CD4-positive, alpha-beta T cell (primary cell): ENCODE measurements at regions not wholly inside any gene's neighbourhood (a gene's known extent, or its start where the extent isn't known, plus 50 kb on each side); places are given as distances from the start of the nearest gene placed in this dataset.
"Not testable (repeated sequence)": the region's sequence is repeated elsewhere in the genome, so short reads cannot be mapped to it uniquely, and the experiment has no call there.

Experiments
- ATAC-seq: fragments of 200-7000 bp; cut with Tn5 transposase; one replicate; pipeline ENCODE4 v1.10.0; 2022; ENCODE audit warnings: mild to moderate bottlenecking; ENCODE audit not compliant: poor library complexity
- CTCF ChIA-PET: fragments of 350-600 bp; sonication (Branson Sonifier 250); formaldehyde crosslinking; loops from one replicate; lab custom pipeline; 2021; ENCODE audit warnings: antibody characterized with exemption, inconsistent platforms; lab: Charles Lee
- POLR2A ChIA-PET: fragments of 350-600 bp; sonication (Branson Sonifier 250); formaldehyde crosslinking; loops from one replicate; lab custom pipeline; 2021; ENCODE audit warnings: antibody characterized with exemption, inconsistent platforms; lab: Charles Lee
- DNase-seq, 14 experiments: peaks; one replicate each; pipeline ENCODE4 v3.0.0-alpha.2; 2013 to 2020; ENCODE audit warnings: mixed read lengths in 2 of 14
- H3K27ac ChIP-seq, 2 donors: one replicate each; pipeline versions ENCODE4 v1.5.1 to v1.7.0; 2013; ENCODE audit warnings: low read length in 2 of 2, low read depth in 1 of 2, mild to moderate bottlenecking in 1 of 2
- H3K27me3 ChIP-seq, 2 experiments: 1 replicate in 1 of 2; 2 replicates in 1 of 2; pipeline versions ENCODE4 v1.6.1 to v1.7.0; 2013; ENCODE audit warnings: low read length in 2 of 2, control low read depth in 1 of 2, mild to moderate bottlenecking in 1 of 2, moderate library complexity in 1 of 2; ENCODE audit not compliant: insufficient read depth in 2 of 2, control insufficient read depth in 1 of 2
- H3K36me3 ChIP-seq: one replicate; pipeline ENCODE4 v1.6.1; 2013; ENCODE audit warnings: low read length, control low read depth; ENCODE audit not compliant: insufficient read depth
- H3K4me1 ChIP-seq: one replicate; pipeline ENCODE4 v1.6.1; 2013; ENCODE audit warnings: low read length, control low read depth; ENCODE audit not compliant: insufficient read depth
- H3K4me3 ChIP-seq: one replicate; pipeline ENCODE4 v1.5.1; 2013; ENCODE audit warnings: mild to moderate bottlenecking, low read length, moderate library complexity
- H3K9me3 ChIP-seq, 2 experiments: 1 replicate in 1 of 2; 2 replicates in 1 of 2; pipeline versions ENCODE4 v1.6.1 to v1.7.0; 2013; ENCODE audit warnings: low read length in 2 of 2, mild to moderate bottlenecking in 2 of 2, control low read depth in 1 of 2, moderate library complexity in 1 of 2; ENCODE audit not compliant: control insufficient read depth in 1 of 2, insufficient read depth in 1 of 2
- H3K27ac Mint-ChIP-seq: one replicate; pipeline ENCODE4 v1.8.0; 2020; ENCODE audit warnings: mixed read lengths
- H3K27me3 Mint-ChIP-seq: one replicate; pipeline ENCODE4 v1.8.0; 2021; ENCODE audit warnings: mixed read lengths
- H3K36me3 Mint-ChIP-seq: one replicate; pipeline ENCODE4 v1.8.0; 2021; ENCODE audit warnings: low read depth, mixed read lengths
- H3K4me1 Mint-ChIP-seq: one replicate; pipeline ENCODE4 v1.8.0; 2021; ENCODE audit warnings: low read depth, mixed read lengths
- H3K4me3 Mint-ChIP-seq: one replicate; pipeline ENCODE4 v1.8.0; 2020; ENCODE audit warnings: mild to moderate bottlenecking, mixed read lengths
- H3K9me3 Mint-ChIP-seq: one replicate; pipeline ENCODE4 v1.8.0; 2020; ENCODE audit warnings: mixed read lengths
- CTCF ChIP-seq: fragments of 200-600 bp; IDR thresholded peaks from one replicate; pipeline ENCODE4 v1.8.0; 2022; ENCODE audit warnings: antibody characterized with exemption, mild to moderate bottlenecking
- intact Hi-C, 2 experiments: fragments of 100-400 bp; cut with DNase I in 1 of 2; cut with micrococcal nuclease in 1 of 2; formaldehyde crosslinking; loops; one replicate each; pipeline versions ENCODE4 v1.15.1 to v1.9.0; 2023 to 2025; cut with DNase I, micrococcal nuclease

GRCh38 chr10:4150676-4151075 is 365.7 kb upstream of the KLF6 start:
- H3K9me3 Mint-ChIP-seq = no peaks in the 10 kb centered on the region
- no peaks in the 10 kb centered on the region for H3K9me3 ChIP-seq
- no peaks in the 10 kb centered on the region for H3K27me3 Mint-ChIP-seq
- H3K36me3 Mint-ChIP-seq = no peaks in the 10 kb centered on the region
- H3K36me3 ChIP-seq = no peaks in the 10 kb centered on the region
- H3K27ac Mint-ChIP-seq = no peak overlapping the region
- DNase-seq = no peak
- CTCF ChIA-PET = no interaction called here
- intact Hi-C loops = no loop called here
- H3K27ac ChIP-seq = no peak overlapping the region
- POLR2A ChIA-PET = no interaction called here
- TF ChIP-seq CTCF = no peak
- H3K4me1 ChIP-seq = peaks cover 10% of the 10 kb centered on the region
- H3K4me1 Mint-ChIP-seq = peaks cover 17% of the 10 kb centered on the region
- H3K27me3 ChIP-seq = no peaks in the 10 kb centered on the region
- no peak overlapping the region for H3K4me3 Mint-ChIP-seq
- no peak overlapping the region for H3K4me3 ChIP-seq
- ATAC-seq = no peak

- H3K27ac Mint-ChIP-seq, DNase-seq, H3K27me3 Mint-ChIP-seq, H3K36me3 ChIP-seq, H3K4me1 ChIP-seq, POLR2A ChIA-PET, H3K4me1 Mint-ChIP-seq, H3K36me3 Mint-ChIP-seq, H3K4me3 Mint-ChIP-seq, H3K9me3 Mint-ChIP-seq, CTCF ChIA-PET, H3K9me3 ChIP-seq, H3K27ac ChIP-seq, H3K27me3 ChIP-seq, H3K4me3 ChIP-seq, intact Hi-C loops, ATAC-seq: not testable (repeated sequence)
These were observed 364.5 kb upstream of the KLF6 start for GRCh38 chr10:4149460-4149859.

GRCh38 chr10:4147245-4147644 is 362.2 kb upstream of the KLF6 start:
- Mint-ChIP-seq H3K4me3 (no peak overlapping the region), H3K27me3 (no peaks in the 10 kb centered on the region), H3K36me3 (no peaks in the 10 kb centered on the region), H3K4me1 (no peaks in the 10 kb centered on the region), H3K27ac (no peak overlapping the region), H3K9me3 (peaks cover 2% of the 10 kb centered on the region)
- no peak for TF ChIP-seq CTCF
- Histone ChIP-seq H3K27ac (no peak overlapping the region), H3K27me3 (no peaks in the 10 kb centered on the region), H3K4me1 (no peaks in the 10 kb centered on the region), H3K36me3 (no peaks in the 10 kb centered on the region), H3K9me3 (no peaks in the 10 kb centered on the region), H3K4me3 (no peak overlapping the region)
- intact Hi-C loops = no loop called here
- CTCF ChIA-PET = interaction anchor here (0.6 kb wide), 1 partner anchor 285 kb away, joined by 3 read pairs; no protein-coding TSS in a partner anchor
- DNase-seq (no peak), ATAC-seq (no peak)
- POLR2A ChIA-PET = no interaction called here

- no peak for TF ChIP-seq CTCF
- DNase-seq (no peak), ATAC-seq (no peak)
- no peaks in the 10 kb centered on the region for H3K36me3 ChIP-seq
- H3K27me3 ChIP-seq = no peaks in the 10 kb centered on the region
- intact Hi-C loops = no loop called here
- POLR2A ChIA-PET = interaction anchor here (0.6 kb wide), 3 partner anchors 13 to 360 kb away, joined by 3 read pairs; partner anchors contain the start of gene KLF6
- no peak overlapping the region for H3K4me3 ChIP-seq
- no peaks in the 10 kb centered on the region for H3K4me1 ChIP-seq
- Mint-ChIP-seq H3K4me1 (no peaks in the 10 kb centered on the region), H3K27me3 (no peaks in the 10 kb centered on the region), H3K36me3 (no peaks in the 10 kb centered on the region), H3K27ac (no peak overlapping the region), H3K9me3 (peaks cover 14% of the 10 kb centered on the region), H3K4me3 (no peak overlapping the region)
- CTCF ChIA-PET = interaction anchor here (1.3 kb wide), 1 partner anchor 65 kb away, joined by 3 read pairs; no protein-coding TSS in a partner anchor
- no peak overlapping the region for H3K27ac ChIP-seq
- peaks cover 8 to 13% of the 10 kb centered on the region in 2 experiments for H3K9me3 ChIP-seq
These were observed 359.8 kb upstream of the KLF6 start for GRCh38 chr10:4144817-4145216.
